CD4-positive, alpha-beta T cell treated with Interleukin-4 for 4 hours (primary cell): ENCODE measurements at regions not wholly inside any gene's neighbourhood (a gene's known extent, or its start where the extent isn't known, plus 50 kb on each side); places are given as distances from the start of the nearest gene placed in this dataset.

Source experiments
- DNase-seq: peaks from one replicate; pipeline ENCODE4 v3.0.0-alpha.2; 2020

DNA sequence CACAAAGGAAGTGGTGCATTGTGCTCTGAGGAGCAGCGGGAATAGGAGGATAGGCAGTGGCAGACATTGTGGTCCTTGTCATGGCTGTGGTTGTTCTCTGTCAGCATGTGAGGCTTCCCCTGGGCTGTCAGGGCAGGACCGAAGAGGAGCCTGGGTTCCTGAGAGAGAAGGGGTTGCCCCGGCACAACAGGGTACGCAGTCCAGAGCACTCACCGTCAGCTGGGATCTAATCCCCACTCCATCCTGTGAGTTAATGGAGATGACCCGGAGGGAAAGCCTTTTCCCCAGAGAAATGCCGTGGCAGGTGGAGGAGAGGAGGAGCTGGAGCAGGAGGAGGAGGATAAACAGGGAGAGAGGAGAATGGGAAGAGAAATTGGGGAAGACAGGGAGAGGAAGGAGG is 396.7 kb upstream of the HS6ST1 start:
- DNase-seq: no peak

DNA sequence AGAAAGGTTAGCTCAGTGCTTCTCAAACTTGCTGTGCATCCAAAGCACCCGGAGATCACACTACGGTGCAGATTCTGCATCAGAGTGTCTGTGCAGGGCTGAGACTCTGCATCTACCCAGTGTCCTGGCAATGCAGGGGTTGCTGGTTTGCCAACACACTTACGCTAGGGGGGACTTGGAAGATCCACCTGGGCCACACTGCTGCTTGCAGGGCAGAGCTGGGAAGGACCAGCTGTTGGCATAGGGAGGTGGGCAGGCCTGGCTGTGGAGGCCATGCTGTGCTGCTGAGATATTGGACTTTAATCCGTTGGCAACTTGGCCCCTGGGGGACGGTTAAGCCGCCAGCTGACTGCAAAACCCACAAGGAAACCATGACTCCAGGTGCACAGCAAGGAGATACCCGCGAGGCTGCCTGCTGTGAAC is 397.6 kb upstream of the HS6ST1 start:
- DNase-seq: no peak

DNA sequence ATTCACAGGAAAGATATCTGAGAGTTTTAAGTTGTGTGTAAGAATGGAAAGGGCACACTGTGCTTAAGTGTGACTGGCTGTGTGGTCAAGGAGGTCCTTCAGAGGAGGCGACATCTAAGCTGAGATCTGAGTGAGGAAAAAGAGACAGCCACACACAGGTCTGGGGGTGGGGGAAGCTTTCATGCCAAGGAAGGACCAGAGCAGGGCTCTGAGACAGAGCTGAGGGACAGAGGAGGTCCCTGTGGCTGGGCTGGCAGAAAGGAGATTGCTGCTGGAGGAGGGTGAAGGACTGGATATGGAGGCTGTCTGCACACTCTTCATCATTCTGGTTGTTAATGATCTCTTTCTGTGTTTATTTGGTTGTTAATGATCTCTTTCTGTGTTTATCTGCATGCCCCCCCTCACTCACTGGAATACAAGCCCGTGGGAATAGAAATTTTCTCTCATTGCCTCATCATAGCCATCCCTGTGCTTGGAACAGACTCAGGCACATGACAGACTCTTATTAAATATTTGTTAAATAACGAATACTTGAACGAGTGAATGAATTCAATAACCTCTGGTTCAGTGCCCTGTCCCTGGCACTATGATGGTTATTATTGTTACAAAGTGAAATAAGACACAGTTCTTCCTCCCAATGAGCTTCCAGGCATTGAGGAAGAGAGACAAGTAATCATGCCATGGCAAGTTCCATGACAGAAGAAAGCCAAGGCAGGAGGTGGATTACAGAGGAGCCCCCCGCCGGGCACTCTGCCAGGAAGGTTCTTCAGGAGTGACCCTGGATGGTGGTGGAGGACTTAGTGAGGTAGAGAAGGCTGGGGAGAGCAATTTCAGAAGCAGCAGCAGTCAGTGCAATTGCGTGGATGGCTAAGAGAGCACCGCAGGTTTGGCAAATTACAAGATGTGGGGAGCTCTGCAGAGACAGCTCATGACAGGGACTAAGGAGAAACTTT is 399.4 kb upstream of the HS6ST1 start:
- DNase-seq: no peak

DNA sequence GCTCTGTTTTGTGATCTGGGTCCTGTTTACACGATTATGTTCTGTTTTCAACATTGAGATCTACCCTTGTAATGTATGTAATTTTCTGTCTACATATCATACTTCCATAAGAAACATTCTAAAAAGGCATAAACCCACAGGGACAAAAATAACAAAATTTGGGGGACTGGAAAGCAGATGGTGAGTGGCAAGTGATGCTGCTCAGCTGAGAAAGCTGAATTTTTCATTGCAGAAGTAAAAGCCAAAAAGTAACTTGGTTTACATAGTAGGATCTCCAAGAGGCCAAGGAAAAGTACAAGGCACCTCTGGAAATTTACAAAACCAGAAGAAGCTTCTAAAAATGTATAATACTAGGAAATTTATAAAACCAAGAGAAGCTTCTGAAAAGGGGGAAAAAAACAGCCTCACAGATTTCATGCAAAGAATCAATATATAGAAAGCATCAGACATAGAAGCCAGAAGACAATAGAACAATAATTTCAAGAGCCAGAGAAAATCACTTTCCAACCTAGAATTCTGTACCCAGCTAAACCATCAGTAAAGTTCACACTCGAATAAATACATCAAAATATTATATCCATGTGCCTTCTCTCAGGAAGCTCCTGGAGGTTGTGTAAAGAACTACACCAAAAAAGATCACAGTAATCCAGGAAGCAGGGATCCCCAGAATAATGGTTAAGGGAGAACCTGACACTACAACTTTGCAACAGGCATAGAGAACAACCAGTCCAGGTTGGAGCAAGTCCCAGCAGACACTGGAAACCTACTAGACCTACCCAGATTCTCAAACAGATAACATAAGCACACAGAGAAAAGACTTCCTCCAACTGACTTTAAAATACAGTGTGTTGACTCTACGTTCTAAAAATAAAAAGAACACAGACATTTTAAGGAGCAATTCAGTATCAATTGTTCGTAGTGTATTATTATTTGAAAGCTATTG is 401.7 kb upstream of the HS6ST1 start:
- DNase-seq: no peak

GRCh38 chr2:128721096-128721495 is 402.4 kb upstream of the HS6ST1 start:
- no peak for DNase-seq

DNA sequence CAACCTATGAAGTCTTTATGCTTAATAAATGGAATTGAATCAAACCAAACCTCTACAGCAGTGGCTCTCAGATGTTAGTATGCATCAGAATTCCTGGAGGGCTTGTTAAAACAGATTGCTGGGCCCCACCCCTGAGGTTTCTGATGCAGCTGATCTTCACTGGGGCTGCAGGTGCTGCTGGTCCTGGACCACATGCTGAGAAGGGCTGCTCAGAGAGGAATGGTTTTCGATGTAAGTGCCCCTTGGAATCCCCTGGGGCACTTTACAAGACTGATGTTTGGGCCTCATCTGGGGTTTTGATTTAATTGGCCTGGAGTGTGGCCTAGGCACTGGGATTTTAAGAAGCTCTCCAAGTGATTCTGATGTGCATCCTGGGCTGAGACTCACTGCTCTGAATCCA is 403.8 kb upstream of the HS6ST1 start:
- no peak for DNase-seq

- no peak for DNase-seq
Measured at GRCh38 chr2:128724547-128724946, 405.9 kb upstream of the HS6ST1 start.

- DNase-seq: no peak
Measured at GRCh38 chr2:128724972-128725371, 406.3 kb upstream of the HS6ST1 start.

DNA sequence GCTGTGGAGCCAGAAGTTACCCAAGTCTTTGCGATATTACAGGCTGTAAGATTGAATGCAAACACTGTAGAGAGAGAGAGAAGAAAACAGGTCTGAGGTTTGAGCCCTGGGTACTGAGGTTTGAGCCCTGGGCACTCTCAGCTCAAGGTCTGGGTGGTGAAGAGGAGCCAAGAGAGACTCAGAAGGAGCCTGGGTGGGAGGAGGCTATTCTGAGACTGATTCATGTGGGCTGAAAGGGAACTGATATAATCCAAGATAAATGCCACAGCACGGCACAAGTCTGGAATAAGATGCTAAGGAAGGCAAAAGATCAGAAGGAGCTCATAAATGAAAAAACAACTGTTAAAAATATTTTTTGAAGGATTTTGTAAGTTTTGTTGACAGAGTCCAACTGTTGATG is 407.6 kb upstream of the HS6ST1 start:
- no peak for DNase-seq

DNA sequence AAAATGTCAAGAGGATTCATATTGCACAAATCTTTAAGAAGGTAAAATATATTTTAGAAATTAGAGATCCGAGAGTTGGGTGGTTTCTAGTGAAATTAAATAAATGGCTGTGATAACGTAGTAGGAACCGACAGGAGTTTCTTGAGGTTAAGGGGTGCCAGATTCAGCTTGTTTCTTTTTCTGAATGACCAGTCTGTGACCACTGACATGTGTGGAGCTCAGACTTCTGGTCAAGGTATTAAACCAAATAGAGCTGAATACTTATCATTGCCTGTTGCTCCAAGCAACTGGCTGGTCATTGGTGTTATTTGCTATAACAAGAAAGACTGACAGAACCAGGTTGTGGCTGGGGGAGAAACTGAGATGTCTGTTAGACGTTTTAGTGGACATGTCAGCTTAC is 408.2 kb upstream of the HS6ST1 start:
- no peak for DNase-seq

- no peak for DNase-seq
Measured at GRCh38 chr2:128727404-128727803, 408.7 kb upstream of the HS6ST1 start.

GRCh38 chr2:128727914-128728313 is 409.2 kb upstream of the HS6ST1 start:
- DNase-seq: no peak

GRCh38 chr2:128729051-128729450 is 410.4 kb upstream of the HS6ST1 start:
- DNase-seq: no peak

- DNase-seq: no peak
Measured at GRCh38 chr2:128731994-128732650, 413.5 kb upstream of the HS6ST1 start.

GRCh38 chr2:128732976-128733431 is 414.3 kb upstream of the HS6ST1 start:
- no peak for DNase-seq

GRCh38 chr2:128733450-128733849 is 414.8 kb upstream of the HS6ST1 start:
- no peak for DNase-seq

DNA sequence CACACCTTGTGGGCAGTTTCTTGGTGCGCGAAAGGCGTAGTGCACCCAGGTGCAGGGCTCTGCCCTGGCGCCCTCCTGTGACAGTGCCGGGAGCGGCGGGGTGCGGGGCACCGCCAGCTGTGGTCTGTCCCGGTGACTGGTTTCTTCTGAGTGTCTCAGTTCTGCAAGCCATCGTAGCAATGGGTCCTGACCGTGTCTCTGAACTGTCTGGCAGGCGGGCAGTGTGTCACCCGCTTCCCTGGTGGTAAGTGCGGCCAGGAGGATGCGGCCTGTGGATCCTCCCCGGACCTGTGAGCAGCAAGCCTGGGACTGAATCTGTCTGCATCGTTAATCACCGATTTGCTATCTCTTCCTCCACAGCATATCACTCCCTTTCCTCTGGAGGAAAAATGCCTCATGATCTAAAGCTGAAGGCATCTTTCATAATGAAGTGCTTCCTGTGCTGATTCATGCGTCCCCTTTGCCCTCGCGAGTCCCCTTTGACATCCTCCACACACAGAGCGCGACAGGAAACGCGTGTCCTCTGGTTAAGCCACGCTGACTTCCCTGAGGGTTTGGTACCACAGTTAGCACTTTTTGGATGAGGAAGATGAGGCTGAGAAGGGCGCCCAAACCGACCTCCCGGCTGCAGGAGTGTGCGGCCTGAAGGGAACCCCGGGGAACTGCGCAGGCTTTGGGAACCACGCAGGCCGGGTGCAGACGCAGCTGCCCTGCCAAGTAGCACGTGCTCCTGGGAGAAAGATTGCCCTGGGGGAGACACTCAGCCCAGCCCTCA is 416.0 kb upstream of the HS6ST1 start:
- DNase-seq: no peak

GRCh38 chr2:128735296-128735960 is 416.8 kb upstream of the HS6ST1 start:
- DNase-seq: no peak

DNA sequence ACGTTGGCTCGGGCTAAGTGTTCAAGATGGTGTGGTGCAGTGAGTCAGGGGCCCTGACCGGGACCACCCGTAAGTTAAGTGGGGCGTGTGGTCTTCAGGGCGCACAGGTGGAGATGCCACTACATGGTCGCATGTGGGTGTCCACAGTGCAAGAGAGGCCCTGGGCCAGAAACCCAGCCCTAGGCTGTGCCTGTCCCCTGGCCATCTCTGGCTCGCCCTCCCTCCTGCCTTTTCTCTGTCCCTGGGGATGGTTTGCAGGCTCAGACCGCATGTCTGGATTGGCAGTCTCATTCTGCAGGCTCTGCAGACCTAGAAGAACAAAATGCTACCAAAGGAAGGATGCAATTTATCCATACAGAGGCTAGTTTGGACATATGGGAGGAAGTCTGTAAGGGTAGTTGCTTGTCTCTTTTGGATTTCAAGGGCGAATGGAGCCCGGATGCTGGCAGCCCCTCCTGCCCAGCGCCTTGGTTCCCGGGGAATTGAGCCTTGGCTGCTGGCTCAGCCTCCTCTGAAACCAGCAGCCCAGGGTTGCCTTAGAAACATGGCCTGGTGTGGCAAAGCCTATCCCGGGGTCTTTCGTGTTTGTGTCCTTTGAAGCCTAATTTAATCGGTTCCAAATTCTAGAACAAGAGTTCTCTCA is 417.5 kb upstream of the HS6ST1 start:
- no peak for DNase-seq

- DNase-seq: peak; percentile 25
Measured at GRCh38 chr2:128736689-128737545, 418.2 kb upstream of the HS6ST1 start.
